ENCODE measurements at regions not wholly inside any gene's neighbourhood (a gene's known extent, or its start where the extent isn't known, plus 50 kb on each side); places are given as distances from the start of the nearest gene placed in this dataset.

DNA sequence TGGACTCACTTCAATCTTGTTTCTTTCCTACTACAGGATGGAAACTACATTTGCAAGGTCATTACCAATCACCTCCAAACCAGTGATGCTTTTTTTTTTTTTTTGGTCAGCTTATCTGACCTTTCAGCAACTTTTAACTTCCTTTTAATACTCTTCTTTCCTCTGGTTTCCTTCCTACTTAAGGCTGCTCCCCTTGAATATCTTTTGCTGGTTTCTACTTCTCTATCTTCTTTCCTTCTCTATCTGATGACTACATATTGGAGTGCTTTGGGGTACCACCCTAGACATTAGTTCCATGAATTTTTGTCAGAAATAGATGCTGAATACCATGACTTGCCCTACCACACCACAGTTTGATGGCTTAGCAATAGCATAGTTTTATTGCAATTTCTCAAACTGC lies 197.7 kb upstream of the DDHD1 start:
- DNase-seq (ENCODE audit: low spot score), result no peak
- Mint-ChIP-seq H3K27me3 (ENCODE audit: unreplicated experiment) (no peaks in the 10 kb centered on the region), H3K27ac (ENCODE audit: unreplicated experiment) (no peak overlapping the region), H3K36me3 (ENCODE audit: low read depth, unreplicated experiment) (no peaks in the 10 kb centered on the region), H3K4me3 (ENCODE audit: unreplicated experiment) (no peak overlapping the region), H3K4me1 (ENCODE audit: unreplicated experiment) (peaks cover 8% of the 10 kb centered on the region), H3K9me3 (ENCODE audit: unreplicated experiment) (no peaks in the 10 kb centered on the region)
- no peak for TF ChIP-seq CTCF (IDR thresholded peaks at IDR 0.05; ENCODE audit: unreplicated experiment)

GRCh38 chr14:53350429-53350828 lies 197.3 kb upstream of the DDHD1 start:
- Mint-ChIP-seq H3K4me3 (ENCODE audit: unreplicated experiment) (no peak overlapping the region), H3K27me3 (ENCODE audit: unreplicated experiment) (no peaks in the 10 kb centered on the region), H3K9me3 (ENCODE audit: unreplicated experiment) (no peaks in the 10 kb centered on the region), H3K4me1 (ENCODE audit: unreplicated experiment) (peaks cover 4% of the 10 kb centered on the region), H3K27ac (ENCODE audit: unreplicated experiment) (no peak overlapping the region), H3K36me3 (ENCODE audit: low read depth, unreplicated experiment) (no peaks in the 10 kb centered on the region)
- TF ChIP-seq CTCF (IDR thresholded peaks at IDR 0.05; ENCODE audit: unreplicated experiment), result no peak
- DNase-seq (ENCODE audit: low spot score), result no peak

DNA sequence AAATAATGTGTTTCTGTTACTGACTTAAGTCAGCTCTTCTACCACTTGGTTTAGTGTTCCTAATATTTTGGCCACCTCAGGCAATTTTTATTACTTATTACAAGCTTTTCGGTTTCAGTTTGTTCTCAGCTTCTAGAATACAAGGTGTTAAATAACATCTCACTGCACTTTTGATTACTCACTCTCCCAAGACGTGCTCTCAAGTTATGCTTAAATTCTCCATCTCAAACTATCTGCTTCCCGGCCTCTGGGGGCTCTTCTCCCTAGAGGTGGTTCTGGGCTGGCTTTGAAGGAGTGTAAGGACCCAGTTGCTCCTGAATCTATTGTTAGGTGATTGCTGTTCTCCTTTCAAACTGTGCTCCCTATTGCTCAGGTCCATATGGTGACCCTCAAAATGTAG lies 193.9 kb upstream of the DDHD1 start:
- H3K4me1 Mint-ChIP-seq (ENCODE audit: unreplicated experiment), result peaks cover 2% of the 10 kb centered on the region
- TF ChIP-seq CTCF (IDR thresholded peaks at IDR 0.05; ENCODE audit: unreplicated experiment), result no peak
- no peak overlapping the region for H3K27ac Mint-ChIP-seq (ENCODE audit: unreplicated experiment)
- no peaks in the 10 kb centered on the region for H3K27me3 Mint-ChIP-seq (ENCODE audit: unreplicated experiment)
- no peak overlapping the region for H3K4me3 Mint-ChIP-seq (ENCODE audit: unreplicated experiment)
- no peaks in the 10 kb centered on the region for H3K36me3 Mint-ChIP-seq (ENCODE audit: low read depth, unreplicated experiment)
- DNase-seq (ENCODE audit: low spot score), result no peak
- H3K9me3 Mint-ChIP-seq (ENCODE audit: unreplicated experiment), result no peaks in the 10 kb centered on the region

DNA sequence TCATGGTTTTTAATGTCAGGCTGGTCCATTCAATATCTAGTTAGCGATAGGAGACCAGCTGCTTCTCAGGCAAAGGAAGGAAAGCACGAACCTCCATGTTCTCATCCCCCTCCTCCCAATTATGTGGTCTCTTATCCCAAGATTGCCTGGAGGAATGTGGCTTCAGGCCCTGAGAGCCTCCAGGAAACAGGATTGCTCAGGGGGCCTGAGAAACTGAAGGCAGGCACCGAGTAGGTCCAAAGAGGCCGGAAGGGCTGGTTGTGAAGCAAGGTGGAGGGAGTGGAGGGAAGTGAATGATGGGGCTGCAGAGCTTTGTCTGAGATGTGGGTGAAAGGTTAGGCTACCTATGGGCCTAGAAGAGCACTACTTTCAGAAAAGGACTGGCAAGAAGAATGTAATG lies 188.2 kb upstream of the DDHD1 start:
- no peaks in the 10 kb centered on the region for H3K36me3 Mint-ChIP-seq (ENCODE audit: low read depth, unreplicated experiment)
- H3K9me3 Mint-ChIP-seq (ENCODE audit: unreplicated experiment), result no peaks in the 10 kb centered on the region
- H3K4me1 Mint-ChIP-seq (ENCODE audit: unreplicated experiment), result no peaks in the 10 kb centered on the region
- no peaks in the 10 kb centered on the region for H3K27me3 Mint-ChIP-seq (ENCODE audit: unreplicated experiment)
- no peak overlapping the region for H3K4me3 Mint-ChIP-seq (ENCODE audit: unreplicated experiment)
- TF ChIP-seq CTCF (IDR thresholded peaks at IDR 0.05; ENCODE audit: unreplicated experiment), result no peak
- no peak overlapping the region for H3K27ac Mint-ChIP-seq (ENCODE audit: unreplicated experiment)
- no peak for DNase-seq (ENCODE audit: low spot score)

DNA sequence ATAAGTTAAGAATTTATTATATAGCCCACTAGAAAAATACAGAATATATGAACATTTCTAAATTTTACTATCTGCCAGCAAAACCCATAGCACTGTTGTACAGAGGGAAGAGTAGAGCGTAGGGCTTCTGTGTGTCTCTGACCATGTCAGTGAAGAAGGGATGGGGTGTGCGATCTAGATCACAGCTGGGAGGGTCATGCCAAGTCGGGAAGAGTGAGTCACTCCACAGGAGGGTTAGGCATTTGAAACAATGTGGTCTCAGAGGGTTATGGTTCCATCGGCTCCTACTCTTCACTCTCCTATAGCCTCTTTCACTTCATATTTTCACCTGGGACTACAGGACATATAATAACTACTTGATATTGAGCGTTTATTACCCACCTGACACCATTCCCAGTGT lies 185.1 kb upstream of the DDHD1 start:
- Mint-ChIP-seq H3K27me3 (ENCODE audit: unreplicated experiment) (peaks cover 1% of the 10 kb centered on the region), H3K4me1 (ENCODE audit: unreplicated experiment) (peaks cover 8% of the 10 kb centered on the region), H3K9me3 (ENCODE audit: unreplicated experiment) (no peaks in the 10 kb centered on the region), H3K27ac (ENCODE audit: unreplicated experiment) (no peak overlapping the region), H3K4me3 (ENCODE audit: unreplicated experiment) (no peak overlapping the region), H3K36me3 (ENCODE audit: low read depth, unreplicated experiment) (no peaks in the 10 kb centered on the region)
- no peak for DNase-seq (ENCODE audit: low spot score)
- no peak for TF ChIP-seq CTCF (IDR thresholded peaks at IDR 0.05; ENCODE audit: unreplicated experiment)

Measured in endothelial cell (in vitro differentiated cells).